ENCODE measurements at regions not wholly inside any gene's neighbourhood (a gene's known extent, or its start where the extent isn't known, plus 50 kb on each side); places are given as distances from the start of the nearest gene placed in this dataset.

- TF ChIP-seq CTCF (conservative IDR thresholded peaks at IDR 0.05; ENCODE audit: low read depth, low read length) = no peak
- TF ChIP-seq CHD1 (IDR thresholded peaks at IDR 0.05; ENCODE audit: low read depth, low read length) = no peak
- no peak for TF ChIP-seq RCOR1 (IDR thresholded peaks at IDR 0.05; ENCODE audit: insufficient replicate concordance, low read length)
- no peak for TF ChIP-seq CEBPB (IDR thresholded peaks at IDR 0.05; ENCODE audit: low read depth, low read length)
- TF ChIP-seq MXI1 (IDR thresholded peaks at IDR 0.05; ENCODE audit: borderline replicate concordance, low read depth, low read length) = no peak
- TF ChIP-seq RAD21 (IDR thresholded peaks at IDR 0.05; ENCODE audit: low read length) = no peak
- no peak for TF ChIP-seq BHLHE40 (IDR thresholded peaks at IDR 0.05; ENCODE audit: low read depth, low read length)
- TF ChIP-seq FOS (IDR thresholded peaks at IDR 0.05; ENCODE audit: low read depth, low read length) = no peak
Observed at GRCh38 chr3:43997316-43997715, 244.4 kb upstream of the TOPAZ1 start (continued).

Measured in IMR-90 (cell line).